ENCODE measurements at regions not wholly inside any gene's neighbourhood (a gene's known extent, or its start where the extent isn't known, plus 50 kb on each side); places are given as distances from the start of the nearest gene placed in this dataset.

DNA sequence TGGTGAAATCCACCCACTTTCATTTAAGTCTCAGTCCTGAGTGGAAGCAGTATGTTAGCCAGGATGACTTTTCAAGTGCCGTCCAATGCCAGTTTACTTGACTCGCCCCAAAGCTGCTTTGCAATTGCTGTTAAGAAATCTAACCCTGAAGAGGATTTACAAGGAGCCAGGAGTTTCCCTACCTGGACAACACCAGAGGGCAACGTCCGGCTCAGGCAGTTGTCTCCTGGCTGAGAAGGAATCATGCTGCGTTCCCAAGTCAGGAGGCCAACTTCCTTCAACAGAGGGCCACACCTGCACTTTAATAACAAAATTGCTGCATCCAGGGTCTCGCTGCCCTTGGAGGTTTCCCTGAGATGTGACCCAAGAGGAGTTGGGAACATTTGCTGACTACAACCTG lies 65.8 kb downstream of the BOD1 start (continued):
- TF ChIP-seq NFE2L1 (CRISPR knock-in tag; IDR thresholded peaks at IDR 0.05) (no peak), SP1 (CRISPR knock-in tag; conservative IDR thresholded peaks at IDR 0.05) (no peak), ZNF263 (CRISPR knock-in tag; IDR thresholded peaks at IDR 0.05; ENCODE audit: low read depth) (no peak), ZNF121 (CRISPR knock-in tag; IDR thresholded peaks at IDR 0.05) (no peak), ESRRA (CRISPR knock-in tag; IDR thresholded peaks at IDR 0.05; ENCODE audit: borderline replicate concordance) (no peak), ZNF232 (CRISPR knock-in tag; IDR thresholded peaks at IDR 0.05) (no peak), MXD4 (CRISPR knock-in tag; IDR thresholded peaks at IDR 0.05; ENCODE audit: borderline replicate concordance) (no peak), ZNF317 (CRISPR knock-in tag; IDR thresholded peaks at IDR 0.05; ENCODE audit: borderline replicate concordance, low read depth) (no peak), RORB (CRISPR knock-in tag; IDR thresholded peaks at IDR 0.05) (no peak), CREB1 (CRISPR knock-in tag; IDR thresholded peaks at IDR 0.05) (no peak)
- TF ChIP-seq, protein P1, sequence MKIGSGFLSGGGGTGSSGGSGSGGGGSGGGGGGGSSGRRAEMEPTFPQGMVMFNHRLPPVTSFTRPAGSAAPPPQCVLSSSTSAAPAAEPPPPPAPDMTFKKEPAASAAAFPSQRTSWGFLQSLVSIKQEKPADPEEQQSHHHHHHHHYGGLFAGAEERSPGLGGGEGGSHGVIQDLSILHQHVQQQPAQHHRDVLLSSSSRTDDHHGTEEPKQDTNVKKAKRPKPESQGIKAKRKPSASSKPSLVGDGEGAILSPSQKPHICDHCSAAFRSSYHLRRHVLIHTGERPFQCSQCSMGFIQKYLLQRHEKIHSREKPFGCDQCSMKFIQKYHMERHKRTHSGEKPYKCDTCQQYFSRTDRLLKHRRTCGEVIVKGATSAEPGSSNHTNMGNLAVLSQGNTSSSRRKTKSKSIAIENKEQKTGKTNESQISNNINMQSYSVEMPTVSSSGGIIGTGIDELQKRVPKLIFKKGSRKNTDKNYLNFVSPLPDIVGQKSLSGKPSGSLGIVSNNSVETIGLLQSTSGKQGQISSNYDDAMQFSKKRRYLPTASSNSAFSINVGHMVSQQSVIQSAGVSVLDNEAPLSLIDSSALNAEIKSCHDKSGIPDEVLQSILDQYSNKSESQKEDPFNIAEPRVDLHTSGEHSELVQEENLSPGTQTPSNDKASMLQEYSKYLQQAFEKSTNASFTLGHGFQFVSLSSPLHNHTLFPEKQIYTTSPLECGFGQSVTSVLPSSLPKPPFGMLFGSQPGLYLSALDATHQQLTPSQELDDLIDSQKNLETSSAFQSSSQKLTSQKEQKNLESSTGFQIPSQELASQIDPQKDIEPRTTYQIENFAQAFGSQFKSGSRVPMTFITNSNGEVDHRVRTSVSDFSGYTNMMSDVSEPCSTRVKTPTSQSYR (CRISPR knock-in tag; IDR thresholded peaks at IDR 0.05): no peak
- TF ChIP-seq, protein P2, sequence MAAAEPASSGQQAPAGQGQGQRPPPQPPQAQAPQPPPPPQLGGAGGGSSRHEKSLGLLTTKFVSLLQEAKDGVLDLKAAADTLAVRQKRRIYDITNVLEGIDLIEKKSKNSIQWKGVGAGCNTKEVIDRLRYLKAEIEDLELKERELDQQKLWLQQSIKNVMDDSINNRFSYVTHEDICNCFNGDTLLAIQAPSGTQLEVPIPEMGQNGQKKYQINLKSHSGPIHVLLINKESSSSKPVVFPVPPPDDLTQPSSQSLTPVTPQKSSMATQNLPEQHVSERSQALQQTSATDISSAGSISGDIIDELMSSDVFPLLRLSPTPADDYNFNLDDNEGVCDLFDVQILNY (CRISPR knock-in tag; IDR thresholded peaks at IDR 0.05): no peak
- TF ChIP-seq, protein P3, sequence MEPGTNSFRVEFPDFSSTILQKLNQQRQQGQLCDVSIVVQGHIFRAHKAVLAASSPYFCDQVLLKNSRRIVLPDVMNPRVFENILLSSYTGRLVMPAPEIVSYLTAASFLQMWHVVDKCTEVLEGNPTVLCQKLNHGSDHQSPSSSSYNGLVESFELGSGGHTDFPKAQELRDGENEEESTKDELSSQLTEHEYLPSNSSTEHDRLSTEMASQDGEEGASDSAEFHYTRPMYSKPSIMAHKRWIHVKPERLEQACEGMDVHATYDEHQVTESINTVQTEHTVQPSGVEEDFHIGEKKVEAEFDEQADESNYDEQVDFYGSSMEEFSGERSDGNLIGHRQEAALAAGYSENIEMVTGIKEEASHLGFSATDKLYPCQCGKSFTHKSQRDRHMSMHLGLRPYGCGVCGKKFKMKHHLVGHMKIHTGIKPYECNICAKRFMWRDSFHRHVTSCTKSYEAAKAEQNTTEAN (CRISPR knock-in tag; IDR thresholded peaks at IDR 0.05): no peak
- TF ChIP-seq, protein P4, sequence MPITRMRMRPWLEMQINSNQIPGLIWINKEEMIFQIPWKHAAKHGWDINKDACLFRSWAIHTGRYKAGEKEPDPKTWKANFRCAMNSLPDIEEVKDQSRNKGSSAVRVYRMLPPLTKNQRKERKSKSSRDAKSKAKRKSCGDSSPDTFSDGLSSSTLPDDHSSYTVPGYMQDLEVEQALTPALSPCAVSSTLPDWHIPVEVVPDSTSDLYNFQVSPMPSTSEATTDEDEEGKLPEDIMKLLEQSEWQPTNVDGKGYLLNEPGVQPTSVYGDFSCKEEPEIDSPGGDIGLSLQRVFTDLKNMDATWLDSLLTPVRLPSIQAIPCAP (CRISPR knock-in tag; IDR thresholded peaks at IDR 0.05): no peak

DNA sequence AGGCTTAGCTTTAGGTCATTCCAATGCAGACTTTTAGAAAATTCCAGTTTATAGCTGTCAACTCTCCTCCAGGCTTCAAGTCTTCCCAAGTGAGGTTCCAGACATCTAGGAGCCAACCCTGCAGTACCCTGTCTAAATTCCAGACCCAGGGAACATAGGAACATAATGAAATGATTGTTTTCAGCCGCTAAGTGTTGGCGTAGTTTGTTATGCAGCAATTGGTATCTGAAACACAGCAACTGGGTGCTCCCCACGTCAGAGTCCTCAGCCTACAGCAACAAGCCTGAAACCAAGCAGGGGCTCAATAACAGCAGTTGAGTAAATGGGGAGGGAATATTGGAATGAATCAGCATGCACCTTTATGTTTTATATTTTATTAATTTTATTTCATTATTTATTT lies 66.8 kb downstream of the BOD1 start:
- H3K27ac Mint-ChIP-seq: no peak overlapping the region
- DNase-seq (ENCODE audit: low spot score): no peak
- no peaks in the 10 kb centered on the region for H3K9me3 Mint-ChIP-seq
- ATAC-seq: no peak
- no peak overlapping the region for H3K4me3 Mint-ChIP-seq
- H3K4me1 Mint-ChIP-seq: no peaks in the 10 kb centered on the region
- ChIA-PET CTCF (interaction anchor here (1.6 kb wide), 1 partner anchor 23 kb away, joined by 4 read pairs; no protein-coding TSS in a partner anchor), POLR2A (no interaction called here)
- H3K36me3 Mint-ChIP-seq: no peaks in the 10 kb centered on the region
- H3K27me3 Mint-ChIP-seq (ENCODE audit: low read depth): no peaks in the 10 kb centered on the region; the same call in 1 of the 2 replicates
- no peak for TF ChIP-seq ZNF416 (CRISPR knock-in tag; IDR thresholded peaks at IDR 0.05)
- TF ChIP-seq, protein P5, sequence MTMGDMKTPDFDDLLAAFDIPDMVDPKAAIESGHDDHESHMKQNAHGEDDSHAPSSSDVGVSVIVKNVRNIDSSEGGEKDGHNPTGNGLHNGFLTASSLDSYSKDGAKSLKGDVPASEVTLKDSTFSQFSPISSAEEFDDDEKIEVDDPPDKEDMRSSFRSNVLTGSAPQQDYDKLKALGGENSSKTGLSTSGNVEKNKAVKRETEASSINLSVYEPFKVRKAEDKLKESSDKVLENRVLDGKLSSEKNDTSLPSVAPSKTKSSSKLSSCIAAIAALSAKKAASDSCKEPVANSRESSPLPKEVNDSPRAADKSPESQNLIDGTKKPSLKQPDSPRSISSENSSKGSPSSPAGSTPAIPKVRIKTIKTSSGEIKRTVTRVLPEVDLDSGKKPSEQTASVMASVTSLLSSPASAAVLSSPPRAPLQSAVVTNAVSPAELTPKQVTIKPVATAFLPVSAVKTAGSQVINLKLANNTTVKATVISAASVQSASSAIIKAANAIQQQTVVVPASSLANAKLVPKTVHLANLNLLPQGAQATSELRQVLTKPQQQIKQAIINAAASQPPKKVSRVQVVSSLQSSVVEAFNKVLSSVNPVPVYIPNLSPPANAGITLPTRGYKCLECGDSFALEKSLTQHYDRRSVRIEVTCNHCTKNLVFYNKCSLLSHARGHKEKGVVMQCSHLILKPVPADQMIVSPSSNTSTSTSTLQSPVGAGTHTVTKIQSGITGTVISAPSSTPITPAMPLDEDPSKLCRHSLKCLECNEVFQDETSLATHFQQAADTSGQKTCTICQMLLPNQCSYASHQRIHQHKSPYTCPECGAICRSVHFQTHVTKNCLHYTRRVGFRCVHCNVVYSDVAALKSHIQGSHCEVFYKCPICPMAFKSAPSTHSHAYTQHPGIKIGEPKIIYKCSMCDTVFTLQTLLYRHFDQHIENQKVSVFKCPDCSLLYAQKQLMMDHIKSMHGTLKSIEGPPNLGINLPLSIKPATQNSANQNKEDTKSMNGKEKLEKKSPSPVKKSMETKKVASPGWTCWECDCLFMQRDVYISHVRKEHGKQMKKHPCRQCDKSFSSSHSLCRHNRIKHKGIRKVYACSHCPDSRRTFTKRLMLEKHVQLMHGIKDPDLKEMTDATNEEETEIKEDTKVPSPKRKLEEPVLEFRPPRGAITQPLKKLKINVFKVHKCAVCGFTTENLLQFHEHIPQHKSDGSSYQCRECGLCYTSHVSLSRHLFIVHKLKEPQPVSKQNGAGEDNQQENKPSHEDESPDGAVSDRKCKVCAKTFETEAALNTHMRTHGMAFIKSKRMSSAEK (CRISPR knock-in tag; IDR thresholded peaks at IDR 0.05; ENCODE audit: borderline replicate concordance): no peak
- TF ChIP-seq, protein P6, sequence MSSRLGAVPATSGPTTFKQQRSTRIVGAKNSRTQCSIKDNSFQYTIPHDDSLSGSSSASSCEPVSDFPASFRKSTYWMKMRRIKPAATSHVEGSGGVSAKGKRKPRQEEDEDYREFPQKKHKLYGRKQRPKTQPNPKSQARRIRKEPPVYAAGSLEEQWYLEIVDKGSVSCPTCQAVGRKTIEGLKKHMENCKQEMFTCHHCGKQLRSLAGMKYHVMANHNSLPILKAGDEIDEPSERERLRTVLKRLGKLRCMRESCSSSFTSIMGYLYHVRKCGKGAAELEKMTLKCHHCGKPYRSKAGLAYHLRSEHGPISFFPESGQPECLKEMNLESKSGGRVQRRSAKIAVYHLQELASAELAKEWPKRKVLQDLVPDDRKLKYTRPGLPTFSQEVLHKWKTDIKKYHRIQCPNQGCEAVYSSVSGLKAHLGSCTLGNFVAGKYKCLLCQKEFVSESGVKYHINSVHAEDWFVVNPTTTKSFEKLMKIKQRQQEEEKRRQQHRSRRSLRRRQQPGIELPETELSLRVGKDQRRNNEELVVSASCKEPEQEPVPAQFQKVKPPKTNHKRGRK (CRISPR knock-in tag; IDR thresholded peaks at IDR 0.05; ENCODE audit: borderline replicate concordance): no peak
- TF ChIP-seq, protein P7, sequence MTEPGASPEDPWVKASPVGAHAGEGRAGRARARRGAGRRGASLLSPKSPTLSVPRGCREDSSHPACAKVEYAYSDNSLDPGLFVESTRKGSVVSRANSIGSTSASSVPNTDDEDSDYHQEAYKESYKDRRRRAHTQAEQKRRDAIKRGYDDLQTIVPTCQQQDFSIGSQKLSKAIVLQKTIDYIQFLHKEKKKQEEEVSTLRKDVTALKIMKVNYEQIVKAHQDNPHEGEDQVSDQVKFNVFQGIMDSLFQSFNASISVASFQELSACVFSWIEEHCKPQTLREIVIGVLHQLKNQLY (CRISPR knock-in tag; IDR thresholded peaks at IDR 0.05): no peak
- no peak for TF ChIP-seq ELF4 (CRISPR knock-in tag; IDR thresholded peaks at IDR 0.05; ENCODE audit: low read depth)
- TF ChIP-seq, protein P8, sequence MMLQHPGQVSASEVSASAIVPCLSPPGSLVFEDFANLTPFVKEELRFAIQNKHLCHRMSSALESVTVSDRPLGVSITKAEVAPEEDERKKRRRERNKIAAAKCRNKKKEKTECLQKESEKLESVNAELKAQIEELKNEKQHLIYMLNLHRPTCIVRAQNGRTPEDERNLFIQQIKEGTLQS (CRISPR knock-in tag; conservative IDR thresholded peaks at IDR 0.05): no peak
- TF ChIP-seq NFATC4 (CRISPR knock-in tag; IDR thresholded peaks at IDR 0.05): no peak
- TF ChIP-seq FOXP1 (CRISPR knock-in tag; IDR thresholded peaks at IDR 0.05; ENCODE audit: borderline replicate concordance): no peak
- TF ChIP-seq NR3C1 (CRISPR knock-in tag; conservative IDR thresholded peaks at IDR 0.05; ENCODE audit: low read depth): no peak
- no peak for TF ChIP-seq OVOL2 (CRISPR knock-in tag; IDR thresholded peaks at IDR 0.05; ENCODE audit: borderline replicate concordance)
- TF ChIP-seq, protein P9, sequence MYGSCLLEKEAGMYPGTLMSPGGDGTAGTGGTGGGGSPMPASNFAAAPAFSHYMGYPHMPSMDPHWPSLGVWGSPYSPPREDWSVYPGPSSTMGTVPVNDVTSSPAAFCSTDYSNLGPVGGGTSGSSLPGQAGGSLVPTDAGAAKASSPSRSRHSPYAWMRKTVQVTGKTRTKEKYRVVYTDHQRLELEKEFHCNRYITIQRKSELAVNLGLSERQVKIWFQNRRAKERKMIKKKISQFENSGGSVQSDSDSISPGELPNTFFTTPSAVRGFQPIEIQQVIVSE (CRISPR knock-in tag; IDR thresholded peaks at IDR 0.05; ENCODE audit: borderline replicate concordance): no peak

Measured in WTC11 (cell line).